ENCODE measurements at regions not wholly inside any gene's neighbourhood (a gene's known extent, or its start where the extent isn't known, plus 50 kb on each side); places are given as distances from the start of the nearest gene placed in this dataset.
A peak's percentile ranks its signal among the peaks of the same experiment; 100 is the strongest.

DNA sequence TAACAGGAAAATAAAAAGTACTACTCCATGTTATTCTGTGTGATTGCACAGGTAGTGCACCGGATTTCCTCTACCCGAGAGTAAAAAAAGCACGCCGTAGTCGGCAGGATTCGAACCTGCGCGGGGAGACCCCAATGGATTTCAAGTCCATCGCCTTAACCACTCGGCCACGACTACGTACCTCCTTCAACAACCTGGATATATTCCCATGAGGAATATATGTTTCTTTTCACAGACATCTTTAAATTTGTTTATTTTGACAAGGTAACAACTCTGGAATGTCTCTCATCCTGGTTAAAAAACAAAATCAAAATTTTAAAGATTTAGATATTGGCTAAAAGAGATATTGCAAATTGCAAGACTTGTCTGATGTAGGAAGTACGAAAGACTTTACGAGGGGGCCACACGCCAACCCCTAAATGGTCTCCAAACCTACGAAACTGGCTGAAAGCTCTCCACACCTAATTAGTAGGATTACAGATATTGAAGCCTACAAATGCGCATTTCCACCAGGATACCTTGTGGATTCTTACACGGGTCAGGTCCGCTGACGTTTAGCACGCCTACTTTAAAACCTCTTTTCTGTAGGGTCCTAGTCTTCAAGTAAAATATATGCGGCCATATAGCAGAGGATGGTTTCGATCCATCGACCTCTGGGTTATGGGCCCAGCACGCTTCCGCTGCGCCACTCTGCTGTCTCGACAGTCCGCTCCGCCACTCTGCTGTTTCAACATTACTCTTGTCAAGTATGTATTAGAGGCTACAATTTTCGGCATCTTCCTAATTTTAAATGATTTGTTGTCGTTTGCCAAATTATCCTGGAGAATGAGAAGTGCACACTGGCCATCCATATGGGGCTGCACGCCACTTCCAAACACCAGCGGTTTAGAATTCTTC, 52.2 kb upstream of the BTN3A2 start:
- DNase-seq (ENCODE audit: low read depth in 2 of 2), result peak; percentile 62 to 68
